Bronchial epithelial cell (primary cell): ENCODE measurements at regions not wholly inside any gene's neighbourhood (a gene's known extent, or its start where the extent isn't known, plus 50 kb on each side); places are given as distances from the start of the nearest gene placed in this dataset.
"Not testable (repeated sequence)": the region's sequence is repeated elsewhere in the genome, so short reads cannot be mapped to it uniquely, and the experiment has no call there.

ENCODE experiments used
- DNase-seq: peaks from one replicate; pipeline ENCODE4 v3.0.0-alpha.2; 2010; ENCODE audit warnings: low read depth
- FAIRE-seq: peaks from 2 replicates; lab custom pipeline; 2011; peaks lifted over from hg19 to GRCh38; lab: Jason Lieb, UNC
- H3K27me3 ChIP-seq: 2 replicates; pipeline ENCODE4 v1.5.1; 2011; ENCODE audit warnings: low read length; ENCODE audit not compliant: control insufficient read depth, insufficient read depth
- H3K36me3 ChIP-seq: 2 replicates; pipeline ENCODE4 v1.5.1; 2011; ENCODE audit warnings: low read length; ENCODE audit not compliant: control insufficient read depth, insufficient read depth
- H3K4me3 ChIP-seq: 2 replicates; pipeline ENCODE4 v1.5.1; 2011; ENCODE audit warnings: mild to moderate bottlenecking, low read depth, low read length, control low read depth
- TF ChIP-seq, protein P1 (sequence below): IDR thresholded peaks from 2 replicates; pipeline ENCODE4 v1.5.1; 2011; ENCODE audit warnings: mild to moderate bottlenecking, moderate library complexity, low read length, control low read depth, inconsistent platforms; ENCODE audit not compliant: insufficient read depth, severe bottlenecking

- TF ChIP-seq, protein P1, sequence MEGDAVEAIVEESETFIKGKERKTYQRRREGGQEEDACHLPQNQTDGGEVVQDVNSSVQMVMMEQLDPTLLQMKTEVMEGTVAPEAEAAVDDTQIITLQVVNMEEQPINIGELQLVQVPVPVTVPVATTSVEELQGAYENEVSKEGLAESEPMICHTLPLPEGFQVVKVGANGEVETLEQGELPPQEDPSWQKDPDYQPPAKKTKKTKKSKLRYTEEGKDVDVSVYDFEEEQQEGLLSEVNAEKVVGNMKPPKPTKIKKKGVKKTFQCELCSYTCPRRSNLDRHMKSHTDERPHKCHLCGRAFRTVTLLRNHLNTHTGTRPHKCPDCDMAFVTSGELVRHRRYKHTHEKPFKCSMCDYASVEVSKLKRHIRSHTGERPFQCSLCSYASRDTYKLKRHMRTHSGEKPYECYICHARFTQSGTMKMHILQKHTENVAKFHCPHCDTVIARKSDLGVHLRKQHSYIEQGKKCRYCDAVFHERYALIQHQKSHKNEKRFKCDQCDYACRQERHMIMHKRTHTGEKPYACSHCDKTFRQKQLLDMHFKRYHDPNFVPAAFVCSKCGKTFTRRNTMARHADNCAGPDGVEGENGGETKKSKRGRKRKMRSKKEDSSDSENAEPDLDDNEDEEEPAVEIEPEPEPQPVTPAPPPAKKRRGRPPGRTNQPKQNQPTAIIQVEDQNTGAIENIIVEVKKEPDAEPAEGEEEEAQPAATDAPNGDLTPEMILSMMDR = no peak
- no peaks in the 10 kb centered on the region for H3K27me3 ChIP-seq
- H3K4me3 ChIP-seq = no peak overlapping the region
- DNase-seq = no peak
- FAIRE-seq = no peak
- no peaks in the 10 kb centered on the region for H3K36me3 ChIP-seq
These were observed 112.2 kb upstream of the ADTRP start for GRCh38 chr6:11890849-11891248.

GRCh38 chr6:11890209-11890608 is 111.6 kb upstream of the ADTRP start:
- FAIRE-seq = no peak
- Histone ChIP-seq H3K27me3 (no peaks in the 10 kb centered on the region), H3K36me3 (no peaks in the 10 kb centered on the region), H3K4me3 (no peak overlapping the region)
- TF ChIP-seq, protein P1 = no peak
- no peak for DNase-seq

- FAIRE-seq = no peak
- Histone ChIP-seq H3K4me3 (no peak overlapping the region), H3K27me3 (no peaks in the 10 kb centered on the region), H3K36me3 (no peaks in the 10 kb centered on the region)
- TF ChIP-seq, protein P1 = no peak
- no peak for DNase-seq
These were observed 111.0 kb upstream of the ADTRP start for GRCh38 chr6:11889572-11889971.

DNA sequence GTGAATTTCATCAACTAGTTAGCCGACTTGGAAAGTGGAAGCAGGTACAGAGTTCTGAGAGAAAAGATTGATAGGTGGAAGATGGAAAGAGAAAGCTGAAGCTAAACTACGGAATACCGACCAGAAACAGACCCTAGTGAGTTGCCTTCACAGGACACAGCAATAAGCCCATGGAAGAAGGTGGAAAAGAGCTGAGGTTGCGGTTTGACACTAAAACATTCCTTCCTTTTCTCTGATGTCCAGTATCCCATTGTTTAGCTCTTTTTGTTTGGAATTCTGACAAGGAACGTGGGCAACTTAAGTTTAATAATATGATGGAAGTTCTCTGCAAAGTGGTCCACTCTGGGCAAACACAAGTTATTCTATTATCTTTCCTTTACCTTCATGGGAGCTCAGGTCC is 110.1 kb upstream of the ADTRP start:
- TF ChIP-seq, protein P1 = no peak
- H3K4me3 ChIP-seq = no peak overlapping the region
- DNase-seq = no peak
- no peaks in the 10 kb centered on the region for H3K36me3 ChIP-seq
- no peaks in the 10 kb centered on the region for H3K27me3 ChIP-seq
- no peak for FAIRE-seq

DNA sequence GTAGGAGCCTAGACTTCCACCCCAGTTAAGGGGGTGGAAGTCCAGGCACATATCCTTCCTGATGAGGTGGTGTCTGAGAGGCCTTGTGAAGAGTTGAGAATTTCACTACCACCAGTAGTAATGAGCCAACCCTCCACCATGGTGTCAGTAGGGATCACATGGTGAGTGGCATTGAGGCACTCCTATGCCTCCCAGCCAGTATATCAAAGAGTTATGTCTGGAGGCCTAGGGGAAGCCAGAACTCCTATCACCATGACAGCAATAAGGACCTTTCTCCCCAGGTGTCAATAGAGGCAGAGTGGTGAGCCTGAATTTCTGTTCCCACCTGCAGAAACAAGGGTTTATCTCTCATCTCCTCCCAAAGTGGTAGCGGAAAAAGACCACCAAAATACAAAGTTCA is 106.6 kb upstream of the ADTRP start:
- no peak for DNase-seq
- Histone ChIP-seq H3K36me3 (no peaks in the 10 kb centered on the region), H3K4me3 (no peak overlapping the region), H3K27me3 (no peaks in the 10 kb centered on the region)
- TF ChIP-seq, protein P1 = no peak
- FAIRE-seq = no peak

DNA sequence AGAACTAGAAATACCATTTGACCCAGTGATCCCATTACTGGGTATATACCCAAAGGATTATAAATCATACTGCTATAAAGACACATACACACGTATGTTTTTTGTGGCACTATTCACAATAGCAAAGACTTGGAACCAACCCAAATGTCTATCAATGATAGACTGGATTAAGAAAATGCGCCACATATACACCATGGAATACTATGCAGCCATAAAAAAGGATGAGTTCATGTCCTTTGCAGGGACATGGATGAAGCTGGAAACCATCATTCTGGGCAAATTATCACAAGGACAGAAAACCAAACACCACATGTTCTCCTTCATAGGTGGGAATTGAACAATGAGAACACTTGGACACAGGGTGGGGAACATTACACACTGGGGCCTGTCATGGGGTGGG is 104.9 kb upstream of the ADTRP start:
- H3K27me3 ChIP-seq, H3K4me3 ChIP-seq, H3K36me3 ChIP-seq, DNase-seq, FAIRE-seq: not testable (repeated sequence)

DNA sequence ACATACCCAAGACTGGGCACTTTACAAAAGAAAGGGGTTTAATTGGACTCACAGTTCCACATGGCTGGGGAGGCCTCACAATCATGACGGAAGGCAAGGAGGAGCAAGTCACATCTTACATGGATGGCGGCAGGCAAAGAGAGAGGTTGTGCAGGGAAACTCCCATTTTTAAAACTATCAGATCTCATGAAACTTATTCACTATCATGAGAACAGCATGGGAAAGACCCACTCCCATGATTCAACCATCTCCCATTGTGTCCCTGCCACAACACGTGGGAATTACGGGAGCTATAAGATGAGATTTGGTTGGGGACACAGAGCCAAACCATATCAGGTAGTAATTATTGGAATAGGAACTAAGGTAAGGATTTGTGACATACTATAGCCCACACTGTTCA is 101.6 kb upstream of the ADTRP start:
- not testable (repeated sequence) for H3K36me3 ChIP-seq, H3K4me3 ChIP-seq, DNase-seq, H3K27me3 ChIP-seq, FAIRE-seq
